SK-N-SH treated with all-trans-retinoic acid at 6 μM for 48 hours (cell line): ENCODE measurements at regions not wholly inside any gene's neighbourhood (a gene's known extent, or its start where the extent isn't known, plus 50 kb on each side); places are given as distances from the start of the nearest gene placed in this dataset.

ENCODE experiments used
- ATAC-seq: fragments of 200-7000 bp; cut with Tn5 transposase; 3 replicates; pipeline ENCODE4 v1.9.1; 2020; ENCODE audit warnings: mild to moderate bottlenecking, moderate library complexity
- ARNTL ChIP-seq: fragments of 450-650 bp; formaldehyde crosslinking; IDR thresholded peaks from 2 replicates; pipeline ENCODE4 v1.5.0; 2020; ENCODE audit warnings: low read depth, mild to moderate bottlenecking, moderate library complexity, borderline replicate concordance
- BACH2 ChIP-seq: fragments of 250-450 bp; sonication (Bioruptor Pico); IDR thresholded peaks from 2 replicates; pipeline ENCODE4 v1.9.0; 2021; ENCODE audit warnings: mild to moderate bottlenecking, borderline replicate concordance
- CSDC2 ChIP-seq: fragments of 250-450 bp; sonication (Bioruptor Pico); IDR thresholded peaks from 2 replicates; pipeline ENCODE4 v1.5.0; 2020; ENCODE audit warnings: mild to moderate bottlenecking, moderate library complexity
- ESRRG ChIP-seq: fragments of 250-450 bp; sonication (Bioruptor Pico); IDR thresholded peaks from 2 replicates; pipeline ENCODE4 v1.6.1; 2021; ENCODE audit warnings: mild to moderate bottlenecking
- GLIS3 ChIP-seq: fragments of 250-450 bp; sonication (Bioruptor Pico); IDR thresholded peaks from 2 replicates; pipeline ENCODE4 v1.5.0; 2020; ENCODE audit warnings: mild to moderate bottlenecking, moderate library complexity
- ISL1 ChIP-seq: fragments of 250-450 bp; sonication (Bioruptor Pico); IDR thresholded peaks from 2 replicates; pipeline ENCODE4 v2.1.2; 2022; ENCODE audit warnings: mild to moderate bottlenecking, moderate library complexity
- OSR1 ChIP-seq: fragments of 250-450 bp; sonication (Bioruptor Pico); IDR thresholded peaks from 2 replicates; pipeline ENCODE4 v1.8.0; 2022; ENCODE audit warnings: moderate library complexity, mild to moderate bottlenecking, inconsistent platforms
- PATZ1 ChIP-seq: fragments of 250-450 bp; sonication (Bioruptor Pico); IDR thresholded peaks from 2 replicates; pipeline ENCODE4 v1.8.0; 2020; ENCODE audit warnings: mild to moderate bottlenecking, moderate library complexity, borderline replicate concordance
- PPARA ChIP-seq: fragments of 250-450 bp; sonication (Bioruptor Pico); IDR thresholded peaks from 2 replicates; pipeline ENCODE4 v1.5.0; 2020; ENCODE audit warnings: mild to moderate bottlenecking, borderline replicate concordance
- RARB ChIP-seq: fragments of 250-450 bp; sonication (Bioruptor Pico); IDR thresholded peaks from 2 replicates; pipeline ENCODE4 v1.8.0; 2021; ENCODE audit warnings: mild to moderate bottlenecking, moderate library complexity
- SNAI2 ChIP-seq: fragments of 250-450 bp; sonication (Bioruptor Pico); IDR thresholded peaks from 2 replicates; pipeline ENCODE4 v1.5.0; 2020; ENCODE audit warnings: mild to moderate bottlenecking, moderate library complexity
- TOX ChIP-seq: fragments of 250-450 bp; sonication (Bioruptor Pico); IDR thresholded peaks from 2 replicates; pipeline ENCODE4 v1.8.0; 2021; ENCODE audit warnings: mild to moderate bottlenecking, moderate library complexity, borderline replicate concordance
- TSHZ2 ChIP-seq: fragments of 250-450 bp; sonication (Bioruptor Pico); IDR thresholded peaks from 2 replicates; pipeline ENCODE4 v1.5.0; 2020; ENCODE audit warnings: mild to moderate bottlenecking, moderate library complexity
- ZC3H10 ChIP-seq: fragments of 250-450 bp; sonication (Bioruptor Pico); IDR thresholded peaks from 2 replicates; pipeline ENCODE4 v1.5.1; 2021; ENCODE audit warnings: mild to moderate bottlenecking, moderate library complexity
- ZFP3 ChIP-seq: fragments of 250-450 bp; sonication (Bioruptor Pico); IDR thresholded peaks from 2 replicates; pipeline ENCODE4 v1.5.0; 2020; ENCODE audit warnings: mild to moderate bottlenecking, moderate library complexity
- ZFP30 ChIP-seq: fragments of 450-650 bp; formaldehyde crosslinking; IDR thresholded peaks from 2 replicates; pipeline ENCODE4 v1.5.0; 2022; ENCODE audit warnings: mild to moderate bottlenecking, moderate library complexity
- ZNF565 ChIP-seq: fragments of 450-650 bp; formaldehyde crosslinking; conservative IDR thresholded peaks from 2 replicates; pipeline ENCODE4 v1.5.0; 2020; ENCODE audit warnings: low read depth, mild to moderate bottlenecking, moderate library complexity
- ZNF70 ChIP-seq: fragments of 450-650 bp; formaldehyde crosslinking; IDR thresholded peaks from 2 replicates; pipeline ENCODE4 v1.5.0; 2020; ENCODE audit warnings: mild to moderate bottlenecking, moderate library complexity
- TF ChIP-seq, protein P1 (sequence below): fragments of 250-450 bp; sonication (Bioruptor Pico); IDR thresholded peaks from 2 replicates; pipeline ENCODE4 v1.8.0; 2021; ENCODE audit warnings: low read depth, mild to moderate bottlenecking, moderate library complexity, borderline replicate concordance
- TF ChIP-seq, protein P2 (sequence below): fragments of 250-450 bp; sonication (Bioruptor Pico); IDR thresholded peaks from 2 replicates; pipeline ENCODE4 v1.5.1; 2021; ENCODE audit warnings: mild to moderate bottlenecking, moderate library complexity
- TF ChIP-seq, protein P3 (sequence below): fragments of 250-450 bp; sonication (Bioruptor Pico); IDR thresholded peaks from 2 replicates; pipeline ENCODE4 v1.5.1; 2020; ENCODE audit warnings: low read depth, mild to moderate bottlenecking, moderate library complexity

- TF ChIP-seq PATZ1 (CRISPR knock-in tag) (no peak), ZC3H10 (no peak), ZNF70 (CRISPR knock-in tag) (no peak), CSDC2 (CRISPR knock-in tag) (no peak)
These were observed 114.7 kb upstream of the NLRP1 start (continued) for GRCh38 chr17:5698959-5699358.

DNA sequence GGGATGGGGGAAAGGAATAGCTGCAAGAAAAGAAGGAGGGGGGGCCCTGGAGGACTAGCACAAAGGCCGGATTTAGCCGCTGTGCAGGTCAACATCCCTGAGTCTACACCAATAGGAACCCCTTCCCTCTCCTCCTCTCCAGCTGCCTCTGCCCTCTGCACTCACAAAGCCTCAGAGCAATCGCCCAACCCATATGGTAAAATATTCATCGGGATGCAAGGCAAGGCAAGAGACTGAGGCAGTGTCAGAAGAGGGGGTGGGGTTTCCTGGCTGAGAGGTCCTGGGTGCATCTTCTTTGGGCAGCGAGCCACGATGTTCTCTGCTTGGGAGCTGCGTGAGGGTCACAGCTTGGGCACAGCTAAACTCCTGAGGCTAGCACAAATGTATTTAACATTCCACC is 115.5 kb upstream of the NLRP1 start:
- no peak for ATAC-seq
- no peak for TF ChIP-seq ISL1 (CRISPR knock-in tag)
- TF ChIP-seq SNAI2 = no peak
- no peak for TF ChIP-seq OSR1 (CRISPR knock-in tag)
- TF ChIP-seq PPARA = no peak
- TF ChIP-seq PATZ1 (CRISPR knock-in tag) = no peak
- TF ChIP-seq BACH2 (CRISPR knock-in tag) = no peak
- no peak for TF ChIP-seq ZFP3
- no peak for TF ChIP-seq ZNF565 (CRISPR knock-in tag)
- TF ChIP-seq, protein P1, sequence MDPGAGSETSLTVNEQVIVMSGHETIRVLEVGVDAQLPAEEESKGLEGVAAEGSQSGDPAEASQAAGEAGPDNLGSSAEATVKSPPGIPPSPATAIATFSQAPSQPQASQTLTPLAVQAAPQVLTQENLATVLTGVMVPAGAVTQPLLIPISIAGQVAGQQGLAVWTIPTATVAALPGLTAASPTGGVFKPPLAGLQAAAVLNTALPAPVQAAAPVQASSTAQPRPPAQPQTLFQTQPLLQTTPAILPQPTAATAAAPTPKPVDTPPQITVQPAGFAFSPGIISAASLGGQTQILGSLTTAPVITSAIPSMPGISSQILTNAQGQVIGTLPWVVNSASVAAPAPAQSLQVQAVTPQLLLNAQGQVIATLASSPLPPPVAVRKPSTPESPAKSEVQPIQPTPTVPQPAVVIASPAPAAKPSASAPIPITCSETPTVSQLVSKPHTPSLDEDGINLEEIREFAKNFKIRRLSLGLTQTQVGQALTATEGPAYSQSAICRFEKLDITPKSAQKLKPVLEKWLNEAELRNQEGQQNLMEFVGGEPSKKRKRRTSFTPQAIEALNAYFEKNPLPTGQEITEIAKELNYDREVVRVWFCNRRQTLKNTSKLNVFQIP (CRISPR knock-in tag) = no peak
- no peak for TF ChIP-seq TOX (CRISPR knock-in tag)
- TF ChIP-seq ZNF70 (CRISPR knock-in tag) = no peak
- TF ChIP-seq TSHZ2 (CRISPR knock-in tag) = no peak
- TF ChIP-seq ESRRG (CRISPR knock-in tag) = no peak
- no peak for TF ChIP-seq ARNTL
- TF ChIP-seq, protein P2, sequence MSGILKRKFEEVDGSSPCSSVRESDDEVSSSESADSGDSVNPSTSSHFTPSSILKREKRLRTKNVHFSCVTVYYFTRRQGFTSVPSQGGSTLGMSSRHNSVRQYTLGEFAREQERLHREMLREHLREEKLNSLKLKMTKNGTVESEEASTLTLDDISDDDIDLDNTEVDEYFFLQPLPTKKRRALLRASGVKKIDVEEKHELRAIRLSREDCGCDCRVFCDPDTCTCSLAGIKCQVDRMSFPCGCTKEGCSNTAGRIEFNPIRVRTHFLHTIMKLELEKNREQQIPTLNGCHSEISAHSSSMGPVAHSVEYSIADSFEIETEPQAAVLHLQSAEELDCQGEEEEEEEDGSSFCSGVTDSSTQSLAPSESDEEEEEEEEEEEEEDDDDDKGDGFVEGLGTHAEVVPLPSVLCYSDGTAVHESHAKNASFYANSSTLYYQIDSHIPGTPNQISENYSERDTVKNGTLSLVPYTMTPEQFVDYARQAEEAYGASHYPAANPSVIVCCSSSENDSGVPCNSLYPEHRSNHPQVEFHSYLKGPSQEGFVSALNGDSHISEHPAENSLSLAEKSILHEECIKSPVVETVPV (CRISPR knock-in tag) = no peak
- TF ChIP-seq CSDC2 (CRISPR knock-in tag) = no peak
- TF ChIP-seq, protein P3, sequence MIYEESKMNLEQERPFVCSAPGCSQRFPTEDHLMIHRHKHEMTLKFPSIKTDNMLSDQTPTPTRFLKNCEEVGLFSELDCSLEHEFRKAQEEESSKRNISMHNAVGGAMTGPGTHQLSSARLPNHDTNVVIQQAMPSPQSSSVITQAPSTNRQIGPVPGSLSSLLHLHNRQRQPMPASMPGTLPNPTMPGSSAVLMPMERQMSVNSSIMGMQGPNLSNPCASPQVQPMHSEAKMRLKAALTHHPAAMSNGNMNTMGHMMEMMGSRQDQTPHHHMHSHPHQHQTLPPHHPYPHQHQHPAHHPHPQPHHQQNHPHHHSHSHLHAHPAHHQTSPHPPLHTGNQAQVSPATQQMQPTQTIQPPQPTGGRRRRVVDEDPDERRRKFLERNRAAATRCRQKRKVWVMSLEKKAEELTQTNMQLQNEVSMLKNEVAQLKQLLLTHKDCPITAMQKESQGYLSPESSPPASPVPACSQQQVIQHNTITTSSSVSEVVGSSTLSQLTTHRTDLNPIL (CRISPR knock-in tag) = no peak
- TF ChIP-seq ZC3H10 = no peak
- TF ChIP-seq, all 23 proteins: peak for 0

DNA sequence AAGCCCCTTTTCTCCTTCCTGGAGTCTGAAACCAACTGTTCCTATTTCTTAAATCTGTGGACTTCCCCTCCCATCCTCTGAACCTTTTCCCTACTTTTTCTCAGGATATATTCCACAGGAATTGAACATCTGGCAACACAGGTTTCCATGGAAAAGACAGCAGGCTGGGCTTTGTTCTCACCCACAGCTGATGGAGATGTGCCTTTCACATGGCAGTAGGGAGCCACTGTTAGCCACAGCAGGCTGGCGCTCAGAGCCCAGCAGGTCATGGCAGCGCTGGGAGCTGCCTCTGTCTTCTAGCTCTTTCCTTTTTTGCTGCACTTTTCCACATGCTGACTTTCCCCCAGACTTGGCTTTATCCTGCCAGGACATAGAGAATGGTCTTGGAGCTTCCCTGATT is 116.4 kb upstream of the NLRP1 start:
- ATAC-seq = no peak
- TF ChIP-seq ZFP3 (no peak), GLIS3 (CRISPR knock-in tag) (no peak), CSDC2 (CRISPR knock-in tag) (no peak), ZNF70 (CRISPR knock-in tag) (no peak), PATZ1 (CRISPR knock-in tag) (no peak), ZC3H10 (no peak), RARB (no peak), SNAI2 (no peak), ARNTL (no peak), ESRRG (CRISPR knock-in tag) (no peak), ZNF565 (CRISPR knock-in tag) (no peak), ZFP30 (CRISPR knock-in tag) (no peak), TOX (CRISPR knock-in tag) (no peak), OSR1 (CRISPR knock-in tag) (no peak)
- TF ChIP-seq, protein P2 (CRISPR knock-in tag) = no peak
- TF ChIP-seq, protein P3 (CRISPR knock-in tag) = no peak
